Peyer's patch (tissue), 4 donors: ENCODE measurements at regions not wholly inside any gene's neighbourhood (a gene's known extent, or its start where the extent isn't known, plus 50 kb on each side); places are given as distances from the start of the nearest gene placed in this dataset.

Source experiments
- CTCF ChIP-seq, 6 experiments: fragments of 450-650 bp in 4 of 6; fragments of 200-600 bp in 2 of 6; sonication (generic) in 1 of 6; IDR thresholded peaks; one replicate each; pipeline ENCODE4 v1.5.1; 2017 to 2019; ENCODE audit warnings: antibody characterized with exemption in 6 of 6, mild to moderate bottlenecking in 3 of 6, moderate library complexity in 1 of 6
- POLR2A ChIP-seq, 2 donors: fragments of 450-650 bp; IDR thresholded peaks; one replicate each; pipeline ENCODE4 v1.5.1; 2017; ENCODE audit warnings: antibody characterized with exemption in 2 of 2, mild to moderate bottlenecking in 2 of 2, moderate library complexity in 2 of 2

GRCh38 chr2:211014906-211015305 is 458.5 kb downstream of the CPS1 start:
- TF ChIP-seq CTCF (IDR thresholded peaks at IDR 0.05) (no peak), POLR2A (IDR thresholded peaks at IDR 0.05) (no peak)
